Astrocyte of the spinal cord (primary cell): ENCODE measurements at regions not wholly inside any gene's neighbourhood (a gene's known extent, or its start where the extent isn't known, plus 50 kb on each side); places are given as distances from the start of the nearest gene placed in this dataset.

Source experiments
- DNase-seq: peaks from one replicate; pipeline ENCODE4 v3.0.0; 2011; ENCODE audit warnings: low read depth, low spot score
- H3K4me3 ChIP-seq: 2 replicates; pipeline ENCODE4 v1.5.1; 2011; ENCODE audit warnings: low read depth, mild to moderate bottlenecking, low read length, moderate library complexity
- in situ Hi-C: cut with HindIII; loops from 2 replicates; pipeline ENCODE4 v1.10.0; 2017; ENCODE audit warnings: low sequenced_read_pairs
- TF ChIP-seq, protein P1 (sequence below): IDR thresholded peaks from 2 replicates; pipeline ENCODE4 v1.5.1; 2012; ENCODE audit warnings: low read depth, mild to moderate bottlenecking, low read length, inconsistent platforms

DNA sequence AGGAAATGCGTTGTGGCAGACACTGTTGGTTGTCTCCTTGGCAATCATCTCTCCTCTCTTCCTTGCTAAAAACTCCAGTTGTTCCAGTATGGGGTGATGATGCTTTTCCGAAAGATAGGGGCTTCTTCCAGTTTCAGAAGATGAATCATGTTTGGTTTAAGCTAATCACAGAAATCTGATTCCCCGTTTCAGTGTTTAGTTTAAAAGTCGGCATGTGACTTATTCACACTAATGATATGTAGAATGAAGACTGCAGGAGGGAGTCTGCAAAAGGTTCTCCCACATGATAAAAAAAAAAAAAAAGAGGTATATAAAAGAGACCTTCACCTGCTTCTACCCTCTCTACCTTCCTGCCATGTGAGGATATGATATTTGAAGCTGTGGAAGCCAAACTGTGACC lies 239.0 kb upstream of the SIX2 start:
- in situ Hi-C loops, result no loop called here
- no peak for DNase-seq
- no peak overlapping the region for H3K4me3 ChIP-seq
- TF ChIP-seq, protein P1, sequence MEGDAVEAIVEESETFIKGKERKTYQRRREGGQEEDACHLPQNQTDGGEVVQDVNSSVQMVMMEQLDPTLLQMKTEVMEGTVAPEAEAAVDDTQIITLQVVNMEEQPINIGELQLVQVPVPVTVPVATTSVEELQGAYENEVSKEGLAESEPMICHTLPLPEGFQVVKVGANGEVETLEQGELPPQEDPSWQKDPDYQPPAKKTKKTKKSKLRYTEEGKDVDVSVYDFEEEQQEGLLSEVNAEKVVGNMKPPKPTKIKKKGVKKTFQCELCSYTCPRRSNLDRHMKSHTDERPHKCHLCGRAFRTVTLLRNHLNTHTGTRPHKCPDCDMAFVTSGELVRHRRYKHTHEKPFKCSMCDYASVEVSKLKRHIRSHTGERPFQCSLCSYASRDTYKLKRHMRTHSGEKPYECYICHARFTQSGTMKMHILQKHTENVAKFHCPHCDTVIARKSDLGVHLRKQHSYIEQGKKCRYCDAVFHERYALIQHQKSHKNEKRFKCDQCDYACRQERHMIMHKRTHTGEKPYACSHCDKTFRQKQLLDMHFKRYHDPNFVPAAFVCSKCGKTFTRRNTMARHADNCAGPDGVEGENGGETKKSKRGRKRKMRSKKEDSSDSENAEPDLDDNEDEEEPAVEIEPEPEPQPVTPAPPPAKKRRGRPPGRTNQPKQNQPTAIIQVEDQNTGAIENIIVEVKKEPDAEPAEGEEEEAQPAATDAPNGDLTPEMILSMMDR, result no peak

GRCh38 chr2:45244928-45245327 lies 235.7 kb upstream of the SIX2 start:
- DNase-seq, result no peak
- TF ChIP-seq, protein P1, result no peak
- H3K4me3 ChIP-seq, result no peak overlapping the region
- in situ Hi-C loops, result no loop called here

DNA sequence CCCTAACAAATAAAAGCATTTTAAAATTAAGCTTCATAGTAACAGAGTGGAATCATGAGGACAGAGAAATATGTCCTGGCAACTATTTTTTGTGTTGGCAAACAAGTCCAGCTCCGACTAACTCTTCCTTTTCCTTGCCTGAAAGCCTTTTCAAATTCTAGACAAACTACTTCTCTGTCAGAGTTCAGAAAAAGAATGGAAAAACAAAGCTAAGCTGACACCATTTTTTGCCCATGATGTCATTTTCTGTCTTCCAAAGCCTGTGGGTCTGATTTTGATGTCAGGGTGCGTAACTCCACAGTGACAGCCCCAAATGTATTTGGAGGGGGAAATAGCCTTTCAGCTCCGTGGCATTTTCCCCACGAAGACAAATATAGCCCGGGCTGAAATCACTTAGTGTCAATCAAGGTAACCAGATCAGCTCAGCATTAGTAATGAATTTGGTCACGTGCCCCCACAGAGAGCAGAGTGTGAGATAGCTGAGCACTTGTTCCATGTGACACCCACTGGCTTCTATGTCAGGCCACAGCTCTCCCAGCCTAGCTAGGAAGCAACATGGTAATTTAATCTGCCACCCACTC lies 233.0 kb upstream of the SIX2 start:
- H3K4me3 ChIP-seq, result no peak overlapping the region
- TF ChIP-seq, protein P1, result no peak
- in situ Hi-C loops, result no loop called here
- peak; percentile 48 for DNase-seq

GRCh38 chr2:45241061-45241561 lies 231.9 kb upstream of the SIX2 start:
- DNase-seq, result peak; percentile 40
- in situ Hi-C loops, result no loop called here

GRCh38 chr2:45237850-45238542 lies 228.7 kb upstream of the SIX2 start:
- no peak overlapping the region for H3K4me3 ChIP-seq
- in situ Hi-C loops, result no loop called here
- peak; percentile 98 for DNase-seq
- TF ChIP-seq, protein P1, result peak; percentile 51

More at GRCh38 chr2:45241061-45241561, 231.9 kb upstream of the SIX2 start:
- TF ChIP-seq, protein P1, result no peak
- H3K4me3 ChIP-seq, result no peak overlapping the region

DNA sequence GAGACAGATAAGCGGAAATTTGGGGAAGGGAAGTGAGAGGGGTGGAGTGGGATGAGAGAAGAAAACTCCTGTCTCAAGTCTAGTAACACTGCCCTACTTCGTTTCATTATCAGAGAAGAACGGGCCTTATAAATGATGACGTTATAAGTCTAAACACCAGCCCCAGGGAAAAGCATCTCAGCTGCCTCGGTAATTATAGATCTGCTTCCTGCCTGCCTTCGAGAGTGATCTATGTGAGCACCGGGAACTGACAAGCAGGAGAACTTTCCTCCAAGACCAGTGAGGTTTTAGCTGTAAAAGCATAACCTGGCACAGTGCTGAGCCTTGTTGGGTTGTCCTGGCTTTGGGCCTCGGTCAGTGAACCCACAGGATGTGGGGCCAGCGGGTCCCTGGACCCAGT lies 227.9 kb upstream of the SIX2 start:
- in situ Hi-C loops, result no loop called here
- TF ChIP-seq, protein P1, result no peak
- no peak overlapping the region for H3K4me3 ChIP-seq
- DNase-seq, result peak; percentile 25
